ENCODE measurements at regions not wholly inside any gene's neighbourhood (a gene's known extent, or its start where the extent isn't known, plus 50 kb on each side); places are given as distances from the start of the nearest gene placed in this dataset.

DNA sequence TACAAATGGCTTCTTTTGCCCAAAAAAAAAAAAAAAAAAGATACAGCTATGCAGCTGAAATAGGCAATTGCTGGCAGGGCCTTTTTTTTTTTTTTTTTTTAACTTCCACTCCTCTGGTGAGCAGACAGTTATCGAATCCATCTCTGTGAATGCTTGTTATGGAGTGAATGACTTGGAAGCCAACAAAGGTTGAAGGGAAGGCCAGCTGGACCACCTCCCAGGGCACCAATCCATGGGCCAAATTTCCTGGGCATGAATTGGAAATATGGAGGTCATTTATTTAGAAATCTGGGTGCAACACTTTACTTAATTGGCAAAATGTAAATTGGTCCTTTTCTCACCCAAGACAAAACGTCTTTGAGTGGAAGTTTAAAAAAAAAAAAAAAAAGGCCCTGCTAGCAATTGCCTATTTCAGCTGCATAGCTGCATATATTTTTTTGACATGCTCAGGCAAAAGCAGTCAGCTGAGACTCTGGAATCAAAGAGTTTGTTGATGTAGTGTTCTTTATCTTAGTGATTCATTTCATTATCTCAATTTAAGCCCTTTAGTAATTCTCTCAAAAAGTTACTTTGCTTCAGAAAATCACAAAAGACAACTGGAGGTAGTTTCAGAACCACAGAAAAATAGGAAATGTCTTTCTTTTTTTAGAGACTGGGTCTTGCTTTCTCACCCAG lies 392.2 kb upstream of the KLF4 start:
- TF ChIP-seq, protein P1, sequence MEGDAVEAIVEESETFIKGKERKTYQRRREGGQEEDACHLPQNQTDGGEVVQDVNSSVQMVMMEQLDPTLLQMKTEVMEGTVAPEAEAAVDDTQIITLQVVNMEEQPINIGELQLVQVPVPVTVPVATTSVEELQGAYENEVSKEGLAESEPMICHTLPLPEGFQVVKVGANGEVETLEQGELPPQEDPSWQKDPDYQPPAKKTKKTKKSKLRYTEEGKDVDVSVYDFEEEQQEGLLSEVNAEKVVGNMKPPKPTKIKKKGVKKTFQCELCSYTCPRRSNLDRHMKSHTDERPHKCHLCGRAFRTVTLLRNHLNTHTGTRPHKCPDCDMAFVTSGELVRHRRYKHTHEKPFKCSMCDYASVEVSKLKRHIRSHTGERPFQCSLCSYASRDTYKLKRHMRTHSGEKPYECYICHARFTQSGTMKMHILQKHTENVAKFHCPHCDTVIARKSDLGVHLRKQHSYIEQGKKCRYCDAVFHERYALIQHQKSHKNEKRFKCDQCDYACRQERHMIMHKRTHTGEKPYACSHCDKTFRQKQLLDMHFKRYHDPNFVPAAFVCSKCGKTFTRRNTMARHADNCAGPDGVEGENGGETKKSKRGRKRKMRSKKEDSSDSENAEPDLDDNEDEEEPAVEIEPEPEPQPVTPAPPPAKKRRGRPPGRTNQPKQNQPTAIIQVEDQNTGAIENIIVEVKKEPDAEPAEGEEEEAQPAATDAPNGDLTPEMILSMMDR (IDR thresholded peaks at IDR 0.05; ENCODE audit: extremely low read depth in 1 of 2, insufficient read depth in 1 of 2, low read depth in 1 of 2, low read length in 2 of 2): no peak
- TF ChIP-seq MAX (IDR thresholded peaks at IDR 0.05; ENCODE audit: insufficient read depth, insufficient read length): no peak
- no peak for TF ChIP-seq POLR2A (IDR thresholded peaks at IDR 0.05; ENCODE audit: low read depth, low read length)
- no peak for TF ChIP-seq EZH2 (IDR thresholded peaks at IDR 0.05; ENCODE audit: borderline replicate concordance, low read depth, low read length, severe bottlenecking)
- TF ChIP-seq MYC (IDR thresholded peaks at IDR 0.05; ENCODE audit: low read depth, low read length): no peak
- no peak for TF ChIP-seq POLR2AphosphoS5 (IDR thresholded peaks at IDR 0.05; ENCODE audit: insufficient read depth, low read depth, low read length)
- TF ChIP-seq GATA2 (IDR thresholded peaks at IDR 0.05; ENCODE audit: insufficient read depth, insufficient read length, low read depth, low read length): no peak
- TF ChIP-seq JUN (IDR thresholded peaks at IDR 0.05; ENCODE audit: borderline replicate concordance, insufficient read depth, insufficient read length, low read depth): no peak
- no peak for TF ChIP-seq FOS (IDR thresholded peaks at IDR 0.05; ENCODE audit: borderline replicate concordance, insufficient read depth, low read length)

Data from endothelial cell of umbilical vein (primary cell).